Esophagus squamous epithelium (tissue), 4 donors: ENCODE measurements at regions not wholly inside any gene's neighbourhood (a gene's known extent, or its start where the extent isn't known, plus 50 kb on each side); places are given as distances from the start of the nearest gene placed in this dataset.

Experiments
- CTCF ChIP-seq, 6 experiments: fragments of 450-650 bp in 4 of 6; fragments of 200-600 bp in 2 of 6; sonication (generic) in 2 of 6; IDR thresholded peaks; one replicate each; pipeline ENCODE4 v1.5.1; 2016 to 2019; ENCODE audit warnings: antibody characterized with exemption in 6 of 6, mild to moderate bottlenecking in 4 of 6, moderate library complexity in 4 of 6
- POLR2A ChIP-seq, 4 donors: fragments of 450-650 bp; IDR thresholded peaks; one replicate each; pipeline ENCODE4 v1.6.1; 2017; ENCODE audit warnings: antibody characterized with exemption in 4 of 4, mild to moderate bottlenecking in 4 of 4, moderate library complexity in 3 of 4

- TF ChIP-seq POLR2A (IDR thresholded peaks at IDR 0.05): no peak
- TF ChIP-seq CTCF (IDR thresholded peaks at IDR 0.05): no peak
These were observed 102.2 kb downstream of the TMX1 start for GRCh38 chr14:51342226-51342625.
